ENCODE measurements at regions not wholly inside any gene's neighbourhood (a gene's known extent, or its start where the extent isn't known, plus 50 kb on each side); places are given as distances from the start of the nearest gene placed in this dataset.

GRCh38 chr14:45897439-45897838 lies 644.4 kb upstream of the MIS18BP1 start:
- H3K27me3 ChIP-seq (ENCODE audit: insufficient read depth), result no peaks in the 10 kb centered on the region
- no peaks in the 10 kb centered on the region for H3K36me3 Mint-ChIP-seq (ENCODE audit: low read depth)
- no peaks in the 10 kb centered on the region for H3K27me3 Mint-ChIP-seq (ENCODE audit: insufficient read depth, low read depth, poor library complexity)
- H3F3A ChIP-seq (replicated peaks; ENCODE audit: low read depth), result no peaks in the 10 kb centered on the region
- TF ChIP-seq POLR2AphosphoS5 (IDR thresholded peaks at IDR 0.05; ENCODE audit: low read depth), result no peak
- TF ChIP-seq JUNB (IDR thresholded peaks at IDR 0.05; ENCODE audit: unreplicated experiment), result no peak
- no peak for TF ChIP-seq ZNF331 (CRISPR knock-in tag; IDR thresholded peaks at IDR 0.05; ENCODE audit: low read depth)
- TF ChIP-seq, protein P1, sequence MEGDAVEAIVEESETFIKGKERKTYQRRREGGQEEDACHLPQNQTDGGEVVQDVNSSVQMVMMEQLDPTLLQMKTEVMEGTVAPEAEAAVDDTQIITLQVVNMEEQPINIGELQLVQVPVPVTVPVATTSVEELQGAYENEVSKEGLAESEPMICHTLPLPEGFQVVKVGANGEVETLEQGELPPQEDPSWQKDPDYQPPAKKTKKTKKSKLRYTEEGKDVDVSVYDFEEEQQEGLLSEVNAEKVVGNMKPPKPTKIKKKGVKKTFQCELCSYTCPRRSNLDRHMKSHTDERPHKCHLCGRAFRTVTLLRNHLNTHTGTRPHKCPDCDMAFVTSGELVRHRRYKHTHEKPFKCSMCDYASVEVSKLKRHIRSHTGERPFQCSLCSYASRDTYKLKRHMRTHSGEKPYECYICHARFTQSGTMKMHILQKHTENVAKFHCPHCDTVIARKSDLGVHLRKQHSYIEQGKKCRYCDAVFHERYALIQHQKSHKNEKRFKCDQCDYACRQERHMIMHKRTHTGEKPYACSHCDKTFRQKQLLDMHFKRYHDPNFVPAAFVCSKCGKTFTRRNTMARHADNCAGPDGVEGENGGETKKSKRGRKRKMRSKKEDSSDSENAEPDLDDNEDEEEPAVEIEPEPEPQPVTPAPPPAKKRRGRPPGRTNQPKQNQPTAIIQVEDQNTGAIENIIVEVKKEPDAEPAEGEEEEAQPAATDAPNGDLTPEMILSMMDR (conservative IDR thresholded peaks at IDR 0.05; ENCODE audit: low read depth in 2 of 2), result no peak
- TF ChIP-seq NANOG (IDR thresholded peaks at IDR 0.05; ENCODE audit: borderline replicate concordance), result no peak
- TF ChIP-seq ZNF114 (CRISPR knock-in tag; IDR thresholded peaks at IDR 0.05), result no peak
- no peak for TF ChIP-seq EZH2phosphoT487 (IDR thresholded peaks at IDR 0.05; ENCODE audit: unreplicated experiment)
- TF ChIP-seq, protein P2, sequence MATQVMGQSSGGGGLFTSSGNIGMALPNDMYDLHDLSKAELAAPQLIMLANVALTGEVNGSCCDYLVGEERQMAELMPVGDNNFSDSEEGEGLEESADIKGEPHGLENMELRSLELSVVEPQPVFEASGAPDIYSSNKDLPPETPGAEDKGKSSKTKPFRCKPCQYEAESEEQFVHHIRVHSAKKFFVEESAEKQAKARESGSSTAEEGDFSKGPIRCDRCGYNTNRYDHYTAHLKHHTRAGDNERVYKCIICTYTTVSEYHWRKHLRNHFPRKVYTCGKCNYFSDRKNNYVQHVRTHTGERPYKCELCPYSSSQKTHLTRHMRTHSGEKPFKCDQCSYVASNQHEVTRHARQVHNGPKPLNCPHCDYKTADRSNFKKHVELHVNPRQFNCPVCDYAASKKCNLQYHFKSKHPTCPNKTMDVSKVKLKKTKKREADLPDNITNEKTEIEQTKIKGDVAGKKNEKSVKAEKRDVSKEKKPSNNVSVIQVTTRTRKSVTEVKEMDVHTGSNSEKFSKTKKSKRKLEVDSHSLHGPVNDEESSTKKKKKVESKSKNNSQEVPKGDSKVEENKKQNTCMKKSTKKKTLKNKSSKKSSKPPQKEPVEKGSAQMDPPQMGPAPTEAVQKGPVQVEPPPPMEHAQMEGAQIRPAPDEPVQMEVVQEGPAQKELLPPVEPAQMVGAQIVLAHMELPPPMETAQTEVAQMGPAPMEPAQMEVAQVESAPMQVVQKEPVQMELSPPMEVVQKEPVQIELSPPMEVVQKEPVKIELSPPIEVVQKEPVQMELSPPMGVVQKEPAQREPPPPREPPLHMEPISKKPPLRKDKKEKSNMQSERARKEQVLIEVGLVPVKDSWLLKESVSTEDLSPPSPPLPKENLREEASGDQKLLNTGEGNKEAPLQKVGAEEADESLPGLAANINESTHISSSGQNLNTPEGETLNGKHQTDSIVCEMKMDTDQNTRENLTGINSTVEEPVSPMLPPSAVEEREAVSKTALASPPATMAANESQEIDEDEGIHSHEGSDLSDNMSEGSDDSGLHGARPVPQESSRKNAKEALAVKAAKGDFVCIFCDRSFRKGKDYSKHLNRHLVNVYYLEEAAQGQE (IDR thresholded peaks at IDR 0.05; ENCODE audit: unreplicated experiment), result no peak
- no peak for TF ChIP-seq STAT1 (IDR thresholded peaks at IDR 0.05; ENCODE audit: unreplicated experiment)
- TF ChIP-seq EZH2 (IDR thresholded peaks at IDR 0.05; ENCODE audit: low read depth, unreplicated experiment), result no peak
- TF ChIP-seq CREB1 (CRISPR knock-in tag; IDR thresholded peaks at IDR 0.05; ENCODE audit: low read depth), result no peak
- TF ChIP-seq ETS1 (IDR thresholded peaks at IDR 0.05), result no peak
- no peak for TF ChIP-seq ZNF462 (CRISPR knock-in tag; IDR thresholded peaks at IDR 0.05)
- H3K4me1 ChIP-seq (ENCODE audit: insufficient read depth), result 0 out of 2 replicates have a peak, but pooled peaks cover under 1% of the 10 kb centered on the region
- no peaks in the 10 kb centered on the region for H3K9me2 ChIP-seq (ENCODE audit: insufficient read depth)
- H3K79me2 ChIP-seq (replicated peaks; ENCODE audit: insufficient read depth), result no peaks in the 10 kb centered on the region
- H3K4me1 Mint-ChIP-seq, result no peaks in the 10 kb centered on the region
- H3K27ac Mint-ChIP-seq, result no peak overlapping the region
- no peaks in the 10 kb centered on the region for H3K9me3 Mint-ChIP-seq
- ATAC-seq (no peak), DNase-seq (ENCODE audit: low spot score) (no peak)
- H3K4me2 ChIP-seq, result no peak overlapping the region
- no peak overlapping the region for H2AFZ ChIP-seq
- H3K4me3 Mint-ChIP-seq, result no peak overlapping the region
- H3K36me3 ChIP-seq (ENCODE audit: insufficient read depth), result no peaks in the 10 kb centered on the region
- H4K20me1 ChIP-seq (replicated peaks; ENCODE audit: insufficient read depth), result no peaks in the 10 kb centered on the region
- no peak overlapping the region for H3K27ac ChIP-seq (ENCODE audit: low read depth)
- H3K4me3 ChIP-seq, result no peak overlapping the region

All from GM23338 (cell line).